Esophagus squamous epithelium (tissue), 4 donors: ENCODE measurements at regions not wholly inside any gene's neighbourhood (a gene's known extent, or its start where the extent isn't known, plus 50 kb on each side); places are given as distances from the start of the nearest gene placed in this dataset.

Experiments
- CTCF ChIP-seq, 6 experiments: fragments of 450-650 bp in 4 of 6; fragments of 200-600 bp in 2 of 6; sonication (generic) in 2 of 6; IDR thresholded peaks; one replicate each; pipeline ENCODE4 v1.5.1; 2016 to 2019; ENCODE audit warnings: antibody characterized with exemption in 6 of 6, mild to moderate bottlenecking in 4 of 6, moderate library complexity in 4 of 6
- POLR2A ChIP-seq, 4 donors: fragments of 450-650 bp; IDR thresholded peaks; one replicate each; pipeline ENCODE4 v1.6.1; 2017; ENCODE audit warnings: antibody characterized with exemption in 4 of 4, mild to moderate bottlenecking in 4 of 4, moderate library complexity in 3 of 4

GRCh38 chr4:107319386-107319785 lies 283.3 kb upstream of the DKK2 start:
- TF ChIP-seq CTCF (IDR thresholded peaks at IDR 0.05) (no peak), POLR2A (IDR thresholded peaks at IDR 0.05) (no peak)
